ENCODE measurements at regions not wholly inside any gene's neighbourhood (a gene's known extent, or its start where the extent isn't known, plus 50 kb on each side); places are given as distances from the start of the nearest gene placed in this dataset.

- Histone ChIP-seq H3K4me3 (no peak overlapping the region), H3K27me3 (no peaks in the 10 kb centered on the region), H3K9me3 (peaks cover 0 to 8% (median 0%) of the 10 kb centered on the region in 3 donors), H3K27ac (no peak overlapping the region), H3K36me3 (no peaks in the 10 kb centered on the region), H3K4me1 (no peaks in the 10 kb centered on the region)
- intact Hi-C loops (cut with DNase I; ENCODE audit: low total_unique reads), result no loop called here
- in situ Hi-C loops (cut with MboI; ENCODE audit: low sequenced_read_pairs in 4 of 4), result no loop called here
- DNase-seq (no peak), ATAC-seq (no peak)
- TF ChIP-seq CTCF (IDR thresholded peaks at IDR 0.05 in 4 of 5, conservative IDR thresholded peaks at IDR 0.05 in 1 of 5) (no peak), POLR2A (IDR thresholded peaks at IDR 0.05) (no peak)
Measured at GRCh38 chr7:25913598-25914224, 238.3 kb upstream of the NFE2L3 start.

GRCh38 chr7:25918731-25919130 is 233.3 kb upstream of the NFE2L3 start:
- peaks cover 0 to 8% (median 0%) of the 10 kb centered on the region in 3 donors for H3K9me3 ChIP-seq
- no peak for ATAC-seq
- H3K4me3 ChIP-seq, result no peak overlapping the region
- intact Hi-C loops (cut with DNase I; ENCODE audit: low total_unique reads) (no loop called here), in situ Hi-C loops (cut with MboI; ENCODE audit: low sequenced_read_pairs in 4 of 4) (no loop called here)
- DNase-seq, result no peak
- H3K36me3 ChIP-seq, result no peaks in the 10 kb centered on the region
- H3K27me3 ChIP-seq, result no peaks in the 10 kb centered on the region
- H3K27ac ChIP-seq, result no peak overlapping the region
- no peak for TF ChIP-seq POLR2A (IDR thresholded peaks at IDR 0.05)
- no peak for TF ChIP-seq CTCF (IDR thresholded peaks at IDR 0.05 in 4 of 5, conservative IDR thresholded peaks at IDR 0.05 in 1 of 5)
- H3K4me1 ChIP-seq, result no peaks in the 10 kb centered on the region

GRCh38 chr7:25922296-25922695 is 229.7 kb upstream of the NFE2L3 start:
- no peak overlapping the region for H3K27ac ChIP-seq
- in situ Hi-C loops (cut with MboI; ENCODE audit: low sequenced_read_pairs in 4 of 4) (no loop called here), intact Hi-C loops (cut with DNase I; ENCODE audit: low total_unique reads) (no loop called here)
- no peak for ATAC-seq
- no peaks in the 10 kb centered on the region for H3K27me3 ChIP-seq
- no peak for DNase-seq
- no peak for TF ChIP-seq POLR2A (IDR thresholded peaks at IDR 0.05)
- TF ChIP-seq CTCF (IDR thresholded peaks at IDR 0.05 in 4 of 5, conservative IDR thresholded peaks at IDR 0.05 in 1 of 5), result no peak
- H3K36me3 ChIP-seq, result no peaks in the 10 kb centered on the region
- H3K4me1 ChIP-seq, result no peaks in the 10 kb centered on the region
- H3K4me3 ChIP-seq, result no peak overlapping the region
- H3K9me3 ChIP-seq, result peaks cover 0 to 8% (median 0%) of the 10 kb centered on the region in 3 donors

GRCh38 chr7:25923741-25924460 is 228.1 kb upstream of the NFE2L3 start:
- H3K4me1 ChIP-seq, result no peaks in the 10 kb centered on the region
- H3K27ac ChIP-seq, result no peak overlapping the region
- no peak overlapping the region for H3K4me3 ChIP-seq
- in situ Hi-C loops (cut with MboI; ENCODE audit: low sequenced_read_pairs in 4 of 4) (no loop called here), intact Hi-C loops (cut with DNase I; ENCODE audit: low total_unique reads) (no loop called here)
- no peaks in the 10 kb centered on the region for H3K36me3 ChIP-seq
- TF ChIP-seq POLR2A (IDR thresholded peaks at IDR 0.05), result no peak
- TF ChIP-seq CTCF (IDR thresholded peaks at IDR 0.05 in 4 of 5, conservative IDR thresholded peaks at IDR 0.05 in 1 of 5), result no peak
- H3K27me3 ChIP-seq, result no peaks in the 10 kb centered on the region
- DNase-seq (no peak), ATAC-seq (no peak)
- no peaks in the 10 kb centered on the region for H3K9me3 ChIP-seq

All from gastrocnemius medialis (tissue), 4 donors.